ENCODE measurements at regions not wholly inside any gene's neighbourhood (a gene's known extent, or its start where the extent isn't known, plus 50 kb on each side); places are given as distances from the start of the nearest gene placed in this dataset.
A peak's percentile ranks its signal among the peaks of the same experiment; 100 is the strongest.

DNA sequence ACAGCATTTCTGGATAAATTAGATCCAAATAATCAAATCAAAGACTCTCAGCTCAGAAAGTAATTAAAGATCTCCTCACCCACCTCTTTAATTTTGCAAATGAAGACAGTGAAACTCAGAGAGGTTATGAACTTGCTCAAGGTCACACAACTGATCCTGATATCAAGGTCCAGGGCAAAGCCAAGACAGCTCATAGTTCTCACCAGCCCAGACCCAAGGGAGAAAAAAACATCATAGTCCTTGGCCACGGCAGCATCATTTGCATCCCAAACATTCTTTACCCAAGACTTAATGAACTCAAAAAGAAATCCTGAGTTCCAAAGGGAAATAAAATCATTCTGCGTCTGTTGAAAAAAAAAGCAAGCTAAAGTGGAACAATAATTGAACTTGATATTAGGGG is 112.1 kb downstream of the DAD1 start:
- no peak for DNase-seq

GRCh38 chr14:22476005-22476751 is 112.8 kb downstream of the DAD1 start:
- DNase-seq: no peak

DNA sequence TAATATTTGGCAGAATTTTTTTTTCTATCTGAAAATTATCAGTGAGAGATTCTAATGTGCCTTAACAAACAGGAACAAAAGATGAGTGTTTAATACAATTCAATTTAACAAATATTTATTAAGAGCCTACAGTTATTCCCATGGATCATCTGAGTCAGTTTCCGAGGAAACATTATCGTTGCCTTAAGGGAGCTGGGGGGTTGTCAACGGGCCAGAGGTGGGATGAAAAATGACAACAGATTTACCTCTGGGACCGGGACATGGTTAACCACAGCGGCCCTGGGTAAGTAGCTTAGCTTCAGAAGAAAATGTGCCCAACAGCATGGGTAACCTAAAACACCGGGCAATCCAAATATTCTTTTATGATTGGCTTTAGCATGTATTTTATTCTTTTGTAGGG is 113.6 kb downstream of the DAD1 start:
- DNase-seq: no peak

DNA sequence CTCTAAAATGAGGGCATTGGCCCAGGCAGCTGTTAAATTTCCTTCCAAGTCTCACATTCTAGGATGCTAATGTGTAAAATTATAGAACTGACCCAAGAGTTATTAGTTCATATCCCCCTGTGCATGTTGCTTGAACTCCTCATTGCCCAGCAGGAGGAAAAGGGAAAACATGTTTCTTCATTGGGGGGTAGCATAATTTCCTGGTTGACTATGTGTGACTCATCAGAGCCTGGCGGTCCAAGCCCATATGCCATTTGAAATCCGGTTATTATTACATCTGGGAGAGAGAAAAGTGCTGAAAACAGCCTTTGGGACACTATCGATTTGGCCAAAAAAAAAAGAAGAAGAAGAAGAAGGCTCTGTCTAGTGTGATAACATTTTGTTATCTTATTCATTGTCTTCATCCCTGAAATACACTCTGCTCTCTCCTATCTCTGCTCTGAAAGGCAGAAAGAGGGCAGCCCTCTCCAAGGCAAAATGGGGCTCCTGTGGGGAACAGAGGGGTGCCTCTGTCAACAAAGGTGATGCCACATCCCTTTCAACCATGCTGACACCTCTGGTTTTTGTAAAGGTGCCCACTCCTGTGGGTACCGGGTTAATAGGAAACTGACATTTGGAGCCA is 114.2 kb downstream of the DAD1 start:
- no peak for DNase-seq

DNA sequence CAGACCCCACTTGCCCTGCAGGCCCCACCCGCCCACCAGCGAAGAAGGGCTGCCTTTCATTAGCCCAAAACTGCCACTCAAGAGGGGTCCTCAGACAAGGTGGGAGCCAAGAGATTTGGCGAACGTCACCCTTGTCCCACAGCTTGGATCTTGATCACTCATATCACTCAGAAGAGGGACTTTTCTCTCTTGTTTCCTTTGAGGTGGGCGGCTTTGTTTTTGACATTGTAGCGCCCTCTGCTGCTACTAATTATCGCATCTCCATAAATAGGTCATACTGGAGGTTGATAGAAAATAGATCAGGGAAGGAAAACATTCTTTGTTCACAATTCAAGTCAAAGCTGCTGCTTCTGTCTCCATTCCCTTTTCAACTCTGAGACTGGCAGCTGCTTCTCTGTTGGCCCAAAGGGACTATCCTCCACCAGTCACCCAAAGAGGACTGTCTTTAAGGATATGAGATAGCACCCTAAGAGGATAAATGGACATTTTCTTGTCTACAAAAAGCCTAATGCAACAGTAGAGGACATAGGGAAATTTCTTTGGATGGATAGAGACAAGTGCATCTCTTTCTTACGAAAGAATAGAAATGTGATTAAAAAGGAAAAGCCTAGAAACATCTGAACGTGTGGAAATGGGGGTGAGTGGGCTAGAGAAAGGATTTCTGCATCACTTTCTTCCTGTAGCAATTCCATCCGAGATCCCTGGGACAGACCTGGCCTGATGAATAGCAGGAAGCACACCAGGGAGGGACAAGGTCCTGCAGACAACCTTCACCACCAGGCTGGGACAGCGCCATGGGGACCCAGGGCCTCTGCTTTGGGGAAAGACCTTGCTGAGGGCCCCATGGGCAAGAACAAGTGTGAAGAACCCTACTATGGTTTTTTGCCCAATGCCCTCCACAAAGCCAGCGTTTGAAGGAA is 115.8 kb downstream of the DAD1 start:
- no peak for DNase-seq

- DNase-seq: no peak
Observed at GRCh38 chr14:22472466-22472865, 116.6 kb downstream of the DAD1 start.

- DNase-seq: peak; percentile 66
Observed at GRCh38 chr14:22471545-22472121, 117.4 kb downstream of the DAD1 start.

DNA sequence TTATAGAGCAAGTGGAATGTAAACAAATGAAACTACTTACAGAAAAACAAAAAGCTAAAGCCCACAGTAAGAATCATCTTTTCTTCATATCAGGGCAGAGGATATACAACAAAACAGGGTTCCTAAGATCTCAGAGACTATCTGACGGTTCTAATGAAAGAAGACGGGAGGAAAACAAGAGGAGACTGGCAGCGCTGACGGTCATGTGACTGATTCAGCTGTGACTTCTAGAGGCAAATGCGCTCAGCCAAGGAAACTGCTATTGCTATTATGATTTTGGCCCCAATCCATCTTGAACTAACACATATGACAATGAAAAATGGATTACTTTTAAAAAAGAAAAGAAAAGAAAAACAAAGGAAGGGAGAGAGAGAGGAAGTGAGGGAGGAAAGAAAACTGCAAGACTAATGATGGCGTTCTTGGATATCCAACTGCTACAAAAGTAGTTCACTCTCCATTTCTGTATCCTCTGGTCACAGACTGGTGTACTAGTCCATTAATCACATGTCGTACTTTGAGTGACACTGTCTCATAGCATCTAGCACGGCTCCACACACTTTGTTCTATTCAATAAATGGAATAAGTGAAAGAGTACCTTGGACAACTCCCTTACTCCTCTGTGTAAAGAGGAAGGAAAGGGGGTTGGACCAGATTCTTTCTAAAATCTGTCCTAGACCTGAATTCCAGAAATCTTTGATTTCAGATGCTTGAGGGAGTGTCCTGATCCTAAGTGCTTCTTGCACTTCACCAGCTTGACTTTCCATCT is 119.3 kb downstream of the DAD1 start:
- no peak for DNase-seq

DNA sequence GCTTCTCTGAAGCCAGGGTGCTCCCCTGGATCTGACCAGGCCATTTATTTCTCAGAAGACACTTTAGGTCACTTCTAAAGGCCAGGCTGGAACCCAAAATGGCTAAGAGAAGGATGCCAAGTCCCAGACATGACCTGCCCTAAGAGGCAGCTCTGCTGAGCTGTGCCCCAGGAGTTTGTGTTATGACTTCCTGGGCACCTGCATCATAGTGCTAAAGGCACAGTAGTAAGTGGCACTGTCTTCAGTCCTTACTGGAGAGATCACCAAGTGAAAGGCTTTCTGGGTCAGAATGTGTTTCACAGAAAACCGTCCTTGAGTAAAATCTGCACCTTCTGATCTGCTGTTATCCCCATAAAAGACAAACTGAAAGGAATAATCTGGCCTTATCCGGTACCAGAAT is 120.2 kb downstream of the DAD1 start:
- DNase-seq: no peak

GRCh38 chr14:22466491-22466890 is 122.5 kb downstream of the DAD1 start:
- no peak for DNase-seq

GRCh38 chr14:22465201-22465840 is 123.7 kb downstream of the DAD1 start:
- no peak for DNase-seq

- DNase-seq: no peak
Observed at GRCh38 chr14:22464422-22465142, 124.4 kb downstream of the DAD1 start.

DNA sequence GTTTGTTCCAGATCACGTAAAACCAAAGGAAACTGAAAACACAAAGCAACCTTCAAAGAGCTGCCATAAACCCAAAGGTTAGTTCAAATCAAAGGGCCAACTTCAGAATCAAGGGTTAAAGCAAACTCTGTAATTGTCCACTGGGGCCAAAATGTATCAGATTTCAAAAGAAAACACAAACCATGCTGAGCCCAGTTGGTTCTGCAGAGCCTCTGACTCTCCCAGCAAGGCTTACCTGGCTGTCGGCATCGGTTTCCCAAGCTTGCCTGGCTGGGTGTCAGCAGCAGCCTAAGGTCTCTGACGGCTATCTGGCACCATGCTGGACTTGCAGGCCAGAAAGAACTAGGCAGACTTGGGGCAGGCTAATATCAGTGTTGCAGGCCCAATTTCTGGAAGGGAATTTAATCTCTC is 125.3 kb downstream of the DAD1 start:
- no peak for DNase-seq

DNA sequence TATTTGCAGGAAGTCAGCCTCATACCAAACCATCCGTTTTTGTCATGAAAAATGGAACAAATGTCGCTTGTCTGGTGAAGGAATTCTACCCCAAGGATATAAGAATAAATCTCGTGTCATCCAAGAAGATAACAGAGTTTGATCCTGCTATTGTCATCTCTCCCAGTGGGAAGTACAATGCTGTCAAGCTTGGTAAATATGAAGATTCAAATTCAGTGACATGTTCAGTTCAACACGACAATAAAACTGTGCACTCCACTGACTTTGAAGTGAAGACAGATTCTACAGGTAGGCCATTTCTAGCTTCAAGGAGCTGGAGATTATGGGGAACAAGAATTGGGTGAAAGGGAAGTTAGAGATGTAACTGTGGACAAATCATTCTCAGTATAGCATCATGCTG is 126.1 kb downstream of the DAD1 start:
- DNase-seq: no peak

DNA sequence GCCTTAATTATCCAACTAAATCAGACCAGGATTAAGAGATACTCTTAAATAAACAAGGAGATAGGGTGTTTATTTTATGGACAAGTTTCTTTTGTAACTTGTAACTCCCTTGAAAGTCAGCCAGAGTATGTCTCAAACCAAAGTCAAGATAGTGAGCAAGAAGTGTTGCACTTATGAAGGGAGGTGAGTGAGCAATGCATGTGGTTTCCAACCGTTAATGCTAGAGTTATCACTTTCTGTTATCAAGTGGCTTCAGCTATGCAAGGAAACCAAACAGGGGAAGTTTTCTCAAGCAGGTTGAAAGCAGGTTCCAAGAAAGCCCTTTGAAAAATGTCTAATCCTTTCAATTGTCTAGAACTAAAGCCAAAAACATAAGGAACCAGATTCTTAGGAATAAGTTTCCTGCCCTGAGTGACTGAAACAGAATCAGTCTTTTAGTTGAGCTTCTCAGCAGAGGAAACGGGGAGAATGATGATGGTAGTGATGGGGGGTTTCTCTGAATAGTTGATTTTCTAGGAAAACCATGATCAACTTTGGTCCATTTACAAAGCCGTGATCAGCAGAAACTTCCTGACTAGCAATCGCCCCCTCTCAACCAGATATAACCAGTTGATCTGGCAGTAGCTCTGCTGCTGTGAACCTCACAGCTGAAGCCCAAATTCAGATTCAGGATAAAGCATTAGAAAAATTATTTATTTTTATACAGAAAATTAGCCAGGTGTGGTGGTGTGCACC is 128.4 kb downstream of the DAD1 start:
- DNase-seq: no peak

DNA sequence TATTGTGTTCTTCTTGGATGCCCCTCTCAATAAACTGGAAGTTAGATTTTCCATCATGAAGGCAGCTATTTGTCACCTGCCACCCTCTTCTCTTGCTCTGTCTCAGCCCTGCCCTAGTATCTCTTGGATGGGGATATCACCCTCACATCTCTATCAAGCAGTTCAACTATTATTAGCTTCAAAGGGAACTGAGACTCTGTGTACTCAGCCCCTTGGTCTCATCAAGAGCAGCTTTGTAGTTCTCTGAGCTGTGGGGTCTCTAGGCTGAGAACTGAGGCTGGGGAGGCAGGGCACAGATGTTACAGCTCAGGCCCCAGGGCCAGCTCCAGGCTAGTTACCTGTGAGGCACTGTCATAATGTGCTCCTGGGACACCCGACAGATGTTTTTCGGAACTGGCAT is 130.3 kb downstream of the DAD1 start:
- DNase-seq: no peak

DNA sequence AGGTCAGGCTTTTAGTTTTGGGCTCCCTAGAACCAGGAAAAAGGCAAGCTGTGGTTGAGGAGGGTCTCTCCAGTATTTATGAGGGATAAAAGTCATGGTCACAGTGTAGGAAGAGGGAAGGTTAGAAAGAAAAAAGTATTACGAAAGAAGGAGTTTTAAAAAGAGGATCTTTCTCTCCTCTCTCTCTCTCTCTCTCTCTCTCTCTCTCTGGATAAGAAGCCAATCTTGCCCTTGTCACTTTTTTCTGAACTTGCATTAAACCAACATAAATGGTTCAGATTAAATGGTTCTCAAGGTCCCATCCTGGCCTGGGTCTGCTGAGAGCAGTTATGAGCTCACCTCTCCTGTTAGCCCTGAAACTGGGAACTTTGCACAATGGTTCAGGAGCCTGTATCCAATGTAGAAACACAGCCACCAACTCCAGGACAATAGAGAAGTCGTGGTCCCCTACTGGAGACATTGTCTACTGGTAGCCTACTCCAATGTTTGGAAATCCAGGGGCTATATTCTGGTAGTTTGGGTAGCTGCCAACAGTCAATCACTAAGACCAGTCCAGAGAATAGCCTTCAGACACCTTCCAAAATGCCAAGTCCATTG is 131.9 kb downstream of the DAD1 start:
- DNase-seq: no peak

DNA sequence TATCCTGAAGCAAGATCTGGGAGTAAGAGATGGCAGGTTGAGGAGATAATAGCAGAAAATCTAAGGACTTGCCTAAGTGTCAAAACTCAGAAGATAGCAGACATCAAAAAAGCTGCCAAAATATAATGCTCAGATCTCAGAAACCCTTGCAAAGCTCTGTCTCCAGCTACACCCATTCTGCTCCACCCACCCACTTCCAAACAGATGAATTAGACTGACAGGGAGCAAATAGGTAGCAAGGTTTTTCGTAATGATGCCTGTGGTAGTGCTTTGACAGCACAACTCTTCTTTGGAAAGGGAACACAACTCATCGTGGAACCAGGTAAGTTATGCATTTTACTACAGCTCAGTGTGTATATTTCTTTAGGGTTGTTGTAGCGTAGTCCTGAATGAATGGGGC is 132.6 kb downstream of the DAD1 start:
- DNase-seq: no peak

GRCh38 chr14:22452330-22452729 is 136.7 kb downstream of the DAD1 start:
- DNase-seq: no peak

- DNase-seq: no peak
Observed at GRCh38 chr14:22450266-22450665, 138.8 kb downstream of the DAD1 start.
